ENCODE measurements at regions not wholly inside any gene's neighbourhood (a gene's known extent, or its start where the extent isn't known, plus 50 kb on each side); places are given as distances from the start of the nearest gene placed in this dataset.

- TF ChIP-seq EZH2phosphoT487 (IDR thresholded peaks at IDR 0.05; ENCODE audit: borderline replicate concordance, low read length) (no peak), CTCF (IDR thresholded peaks at IDR 0.05; ENCODE audit: low read depth, low read length, poor library complexity, severe bottlenecking) (no peak)
These were observed 284.5 kb upstream of the PLSCR5 start for GRCh38 chr3:146889626-146890025.

Measured in DOHH2 (cell line).